ENCODE measurements at regions not wholly inside any gene's neighbourhood (a gene's known extent, or its start where the extent isn't known, plus 50 kb on each side); places are given as distances from the start of the nearest gene placed in this dataset.

DNA sequence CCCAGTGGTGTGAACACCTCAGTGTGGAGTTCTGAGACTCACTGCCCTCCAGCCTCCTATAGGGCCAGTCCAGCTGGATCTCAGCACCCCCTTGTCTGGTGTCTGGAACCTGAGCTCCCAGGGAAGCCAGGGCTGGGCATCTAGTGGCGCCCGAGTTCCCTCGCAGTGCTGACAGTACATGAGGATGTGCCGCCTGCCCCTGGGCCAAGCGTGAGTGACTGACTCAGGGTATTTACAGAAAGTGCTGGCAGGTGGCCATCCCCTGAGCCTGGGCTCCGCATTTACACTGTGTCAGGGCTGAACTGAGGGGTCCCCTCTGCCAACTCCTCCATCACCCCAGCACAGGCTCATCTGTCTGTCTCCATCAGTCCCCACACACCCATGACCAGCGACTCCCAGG, 185.3 kb downstream of the BRD1 start (continued):
- TF ChIP-seq, protein P1, sequence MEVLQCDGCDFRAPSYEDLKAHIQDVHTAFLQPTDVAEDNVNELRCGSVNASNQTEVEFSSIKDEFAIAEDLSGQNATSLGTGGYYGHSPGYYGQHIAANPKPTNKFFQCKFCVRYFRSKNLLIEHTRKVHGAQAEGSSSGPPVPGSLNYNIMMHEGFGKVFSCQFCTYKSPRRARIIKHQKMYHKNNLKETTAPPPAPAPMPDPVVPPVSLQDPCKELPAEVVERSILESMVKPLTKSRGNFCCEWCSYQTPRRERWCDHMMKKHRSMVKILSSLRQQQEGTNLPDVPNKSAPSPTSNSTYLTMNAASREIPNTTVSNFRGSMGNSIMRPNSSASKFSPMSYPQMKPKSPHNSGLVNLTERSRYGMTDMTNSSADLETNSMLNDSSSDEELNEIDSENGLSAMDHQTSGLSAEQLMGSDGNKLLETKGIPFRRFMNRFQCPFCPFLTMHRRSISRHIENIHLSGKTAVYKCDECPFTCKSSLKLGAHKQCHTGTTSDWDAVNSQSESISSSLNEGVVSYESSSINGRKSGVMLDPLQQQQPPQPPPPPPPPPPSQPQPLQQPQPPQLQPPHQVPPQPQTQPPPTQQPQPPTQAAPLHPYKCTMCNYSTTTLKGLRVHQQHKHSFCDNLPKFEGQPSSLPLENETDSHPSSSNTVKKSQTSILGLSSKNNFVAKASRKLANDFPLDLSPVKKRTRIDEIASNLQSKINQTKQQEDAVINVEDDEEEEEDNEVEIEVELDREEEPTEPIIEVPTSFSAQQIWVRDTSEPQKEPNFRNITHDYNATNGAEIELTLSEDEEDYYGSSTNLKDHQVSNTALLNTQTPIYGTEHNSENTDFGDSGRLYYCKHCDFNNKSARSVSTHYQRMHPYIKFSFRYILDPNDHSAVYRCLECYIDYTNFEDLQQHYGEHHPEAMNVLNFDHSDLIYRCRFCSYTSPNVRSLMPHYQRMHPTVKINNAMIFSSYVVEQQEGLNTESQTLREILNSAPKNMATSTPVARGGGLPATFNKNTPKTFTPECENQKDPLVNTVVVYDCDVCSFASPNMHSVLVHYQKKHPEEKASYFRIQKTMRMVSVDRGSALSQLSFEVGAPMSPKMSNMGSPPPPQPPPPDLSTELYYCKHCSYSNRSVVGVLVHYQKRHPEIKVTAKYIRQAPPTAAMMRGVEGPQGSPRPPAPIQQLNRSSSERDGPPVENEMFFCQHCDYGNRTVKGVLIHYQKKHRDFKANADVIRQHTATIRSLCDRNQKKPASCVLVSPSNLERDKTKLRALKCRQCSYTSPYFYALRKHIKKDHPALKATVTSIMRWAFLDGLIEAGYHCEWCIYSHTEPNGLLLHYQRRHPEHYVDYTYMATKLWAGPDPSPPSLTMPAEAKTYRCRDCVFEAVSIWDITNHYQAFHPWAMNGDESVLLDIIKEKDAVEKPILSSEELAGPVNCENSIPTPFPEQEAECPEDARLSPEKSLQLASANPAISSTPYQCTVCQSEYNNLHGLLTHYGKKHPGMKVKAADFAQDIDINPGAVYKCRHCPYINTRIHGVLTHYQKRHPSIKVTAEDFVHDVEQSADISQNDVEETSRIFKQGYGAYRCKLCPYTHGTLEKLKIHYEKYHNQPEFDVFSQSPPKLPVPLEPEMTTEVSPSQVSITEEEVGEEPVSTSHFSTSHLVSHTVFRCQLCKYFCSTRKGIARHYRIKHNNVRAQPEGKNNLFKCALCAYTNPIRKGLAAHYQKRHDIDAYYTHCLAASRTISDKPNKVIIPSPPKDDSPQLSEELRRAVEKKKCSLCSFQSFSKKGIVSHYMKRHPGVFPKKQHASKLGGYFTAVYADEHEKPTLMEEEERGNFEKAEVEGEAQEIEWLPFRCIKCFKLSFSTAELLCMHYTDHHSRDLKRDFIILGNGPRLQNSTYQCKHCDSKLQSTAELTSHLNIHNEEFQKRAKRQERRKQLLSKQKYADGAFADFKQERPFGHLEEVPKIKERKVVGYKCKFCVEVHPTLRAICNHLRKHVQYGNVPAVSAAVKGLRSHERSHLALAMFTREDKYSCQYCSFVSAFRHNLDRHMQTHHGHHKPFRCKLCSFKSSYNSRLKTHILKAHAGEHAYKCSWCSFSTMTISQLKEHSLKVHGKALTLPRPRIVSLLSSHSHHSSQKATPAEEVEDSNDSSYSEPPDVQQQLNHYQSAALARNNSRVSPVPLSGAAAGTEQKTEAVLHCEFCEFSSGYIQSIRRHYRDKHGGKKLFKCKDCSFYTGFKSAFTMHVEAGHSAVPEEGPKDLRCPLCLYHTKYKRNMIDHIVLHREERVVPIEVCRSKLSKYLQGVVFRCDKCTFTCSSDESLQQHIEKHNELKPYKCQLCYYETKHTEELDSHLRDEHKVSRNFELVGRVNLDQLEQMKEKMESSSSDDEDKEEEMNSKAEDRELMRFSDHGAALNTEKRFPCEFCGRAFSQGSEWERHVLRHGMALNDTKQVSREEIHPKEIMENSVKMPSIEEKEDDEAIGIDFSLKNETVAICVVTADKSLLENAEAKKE (CRISPR knock-in tag; IDR thresholded peaks at IDR 0.05) = no peak
- no peak for TF ChIP-seq CREB1 (CRISPR knock-in tag; IDR thresholded peaks at IDR 0.05; ENCODE audit: low read depth)
- TF ChIP-seq ZNF331 (CRISPR knock-in tag; IDR thresholded peaks at IDR 0.05; ENCODE audit: low read depth) = no peak
- no peak for TF ChIP-seq POLR2AphosphoS5 (IDR thresholded peaks at IDR 0.05; ENCODE audit: low read depth)
- TF ChIP-seq EZH2 (IDR thresholded peaks at IDR 0.05; ENCODE audit: low read depth, unreplicated experiment) = no peak

GRCh38 chr22:49641770-49642313, 185.8 kb downstream of the BRD1 start:
- Mint-ChIP-seq H3K4me1 (no peaks in the 10 kb centered on the region), H3K9me3 (no peaks in the 10 kb centered on the region; the same call in 2 of the 3 replicates), H3K27ac (no peak overlapping the region), H3K4me3 (no peak overlapping the region), H3K27me3 (ENCODE audit: insufficient read depth, low read depth, poor library complexity) (peaks cover 3% of the 10 kb centered on the region), H3K36me3 (ENCODE audit: low read depth) (no peaks in the 10 kb centered on the region)
- no peak overlapping the region for H3K27ac ChIP-seq (ENCODE audit: low read depth)
- H3K9me2 ChIP-seq (ENCODE audit: insufficient read depth) = no peaks in the 10 kb centered on the region
- no peaks in the 10 kb centered on the region for H3K36me3 ChIP-seq (ENCODE audit: insufficient read depth)
- no peak overlapping the region for H2AFZ ChIP-seq
- no peaks in the 10 kb centered on the region for H3K79me2 ChIP-seq (replicated peaks; ENCODE audit: insufficient read depth)
- no peaks in the 10 kb centered on the region for H3K27me3 ChIP-seq (ENCODE audit: insufficient read depth)
- no peaks in the 10 kb centered on the region for H3K4me1 ChIP-seq (ENCODE audit: insufficient read depth)
- ATAC-seq (no peak), DNase-seq (ENCODE audit: low spot score) (no peak)
- no peak for TF ChIP-seq EZH2phosphoT487 (IDR thresholded peaks at IDR 0.05; ENCODE audit: unreplicated experiment)
- no peaks in the 10 kb centered on the region for H4K20me1 ChIP-seq (replicated peaks; ENCODE audit: insufficient read depth)
- H3K4me2 ChIP-seq = no peak overlapping the region
- H3F3A ChIP-seq (replicated peaks; ENCODE audit: low read depth) = no peaks in the 10 kb centered on the region
- H3K4me3 ChIP-seq = no peak overlapping the region

Measured in GM23338 (cell line).